Dedifferentiated amniotic fluid mesenchymal stem cell (primary cell): ENCODE measurements at regions not wholly inside any gene's neighbourhood (a gene's known extent, or its start where the extent isn't known, plus 50 kb on each side); places are given as distances from the start of the nearest gene placed in this dataset.

Experiments used
- DNase-seq: peaks from one replicate; pipeline ENCODE4 v3.0.0-alpha.2; 2016; ENCODE audit errors: extremely low spot score

DNA sequence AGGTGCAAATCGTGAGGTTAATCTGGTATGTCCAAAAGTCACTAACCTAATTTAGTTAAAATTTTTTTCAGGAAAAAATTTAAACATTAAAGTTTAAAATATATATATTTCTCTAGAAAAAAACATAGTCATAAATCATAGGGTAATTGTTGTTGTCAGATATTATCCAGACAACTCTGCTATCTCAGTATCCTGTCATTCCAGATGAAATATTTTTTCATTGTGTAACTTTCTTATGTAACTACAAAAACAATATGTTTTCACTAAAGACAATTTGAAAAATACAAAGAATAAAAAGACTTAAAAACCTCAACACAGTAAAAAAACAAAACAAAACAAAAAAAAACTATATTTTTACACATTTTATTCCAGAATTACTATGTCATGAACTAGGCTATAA, 57.6 kb downstream of the TENT5A start:
- no peak for DNase-seq

DNA sequence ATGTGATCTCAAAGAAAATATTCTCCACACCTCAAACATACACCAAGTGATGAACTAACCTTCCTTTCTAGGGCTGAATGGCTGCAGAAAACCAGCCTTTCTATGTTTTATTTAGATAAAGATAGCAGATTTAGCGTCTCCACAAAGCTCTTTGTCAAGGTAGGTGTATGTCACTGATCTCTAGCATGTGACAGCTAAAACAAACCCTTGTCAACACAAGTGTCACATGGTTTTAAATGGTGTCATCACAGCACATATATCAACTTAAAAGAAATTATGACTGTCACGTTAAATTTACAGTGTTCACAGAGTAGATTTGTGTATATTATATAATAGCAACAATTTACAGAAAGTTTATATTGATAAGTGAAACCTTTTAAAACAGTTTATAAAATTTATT, 58.3 kb downstream of the TENT5A start:
- no peak for DNase-seq

DNA sequence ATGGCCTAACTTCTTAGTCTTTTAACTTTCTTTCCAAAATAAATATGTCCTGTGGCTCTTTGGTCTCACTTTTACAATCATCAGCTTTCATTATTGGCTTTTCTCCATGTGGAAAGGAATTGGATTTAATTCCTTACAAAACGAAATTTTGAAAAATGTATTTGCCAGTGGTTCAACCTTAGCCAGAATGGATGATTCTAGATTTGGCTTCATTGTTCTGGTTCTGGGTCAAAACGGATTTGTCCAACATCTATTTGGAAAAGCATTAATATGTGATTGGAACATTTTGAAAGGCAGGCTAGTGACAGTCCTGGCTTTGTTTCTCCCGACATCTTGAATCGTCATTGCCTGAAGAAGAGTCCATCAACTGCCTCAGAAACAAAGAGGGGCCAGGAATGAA, 59.2 kb downstream of the TENT5A start:
- DNase-seq, result no peak

DNA sequence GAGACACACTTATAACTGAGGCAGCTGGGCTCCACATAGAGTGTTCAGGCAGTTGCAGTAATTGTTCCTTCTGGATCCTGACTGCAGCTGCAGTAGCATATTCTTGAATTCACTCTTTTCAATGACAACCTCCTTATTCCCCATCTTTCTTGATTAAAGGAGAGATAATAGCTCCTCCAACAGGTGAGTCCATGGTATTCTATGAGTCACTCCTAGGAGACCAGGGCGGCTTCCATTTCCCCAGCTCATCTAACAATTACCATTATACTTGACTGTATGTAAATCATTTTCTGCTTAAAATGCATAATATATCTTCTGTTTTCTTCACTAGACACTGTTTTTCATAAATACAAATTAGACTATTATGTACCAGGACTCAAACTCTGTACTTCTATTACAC, 62.4 kb downstream of the TENT5A start:
- DNase-seq, result no peak

DNA sequence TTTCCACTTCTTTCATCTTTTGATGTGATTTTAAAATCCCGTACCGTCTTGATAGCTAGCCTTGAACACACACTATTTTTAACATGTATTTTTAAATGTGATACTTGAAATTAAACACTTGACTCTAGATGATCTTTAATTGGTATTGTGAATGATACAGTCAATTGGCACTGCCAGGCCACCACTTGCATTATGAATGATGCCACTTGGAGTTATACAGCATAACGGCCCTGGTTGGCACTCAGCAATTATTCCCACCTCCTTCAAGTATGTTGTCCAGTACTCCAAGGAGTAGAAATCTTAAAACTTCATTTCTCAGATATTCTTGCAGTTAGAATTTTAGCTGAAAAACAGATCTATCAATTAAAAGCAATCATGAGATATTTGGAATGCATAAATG, 62.9 kb downstream of the TENT5A start:
- DNase-seq, result no peak

DNA sequence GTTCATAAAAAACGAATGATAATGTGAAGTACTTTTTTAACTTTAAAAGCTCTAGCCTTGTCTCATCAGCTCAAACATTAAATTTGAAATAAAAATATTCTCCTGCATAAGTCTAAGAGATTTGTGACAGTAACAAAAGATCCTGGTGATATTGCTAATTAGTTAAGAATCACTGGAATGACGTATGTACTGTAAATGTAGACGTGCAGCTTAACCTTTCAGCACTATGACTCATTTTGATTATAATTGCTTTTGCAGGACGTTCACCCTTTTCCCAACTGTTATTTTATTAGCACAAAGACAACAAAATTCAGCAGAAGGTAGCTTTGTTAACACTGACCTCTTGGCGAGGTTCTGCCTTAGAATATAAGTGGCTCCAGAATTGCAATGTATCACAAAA, 68.6 kb downstream of the TENT5A start:
- DNase-seq, result no peak

DNA sequence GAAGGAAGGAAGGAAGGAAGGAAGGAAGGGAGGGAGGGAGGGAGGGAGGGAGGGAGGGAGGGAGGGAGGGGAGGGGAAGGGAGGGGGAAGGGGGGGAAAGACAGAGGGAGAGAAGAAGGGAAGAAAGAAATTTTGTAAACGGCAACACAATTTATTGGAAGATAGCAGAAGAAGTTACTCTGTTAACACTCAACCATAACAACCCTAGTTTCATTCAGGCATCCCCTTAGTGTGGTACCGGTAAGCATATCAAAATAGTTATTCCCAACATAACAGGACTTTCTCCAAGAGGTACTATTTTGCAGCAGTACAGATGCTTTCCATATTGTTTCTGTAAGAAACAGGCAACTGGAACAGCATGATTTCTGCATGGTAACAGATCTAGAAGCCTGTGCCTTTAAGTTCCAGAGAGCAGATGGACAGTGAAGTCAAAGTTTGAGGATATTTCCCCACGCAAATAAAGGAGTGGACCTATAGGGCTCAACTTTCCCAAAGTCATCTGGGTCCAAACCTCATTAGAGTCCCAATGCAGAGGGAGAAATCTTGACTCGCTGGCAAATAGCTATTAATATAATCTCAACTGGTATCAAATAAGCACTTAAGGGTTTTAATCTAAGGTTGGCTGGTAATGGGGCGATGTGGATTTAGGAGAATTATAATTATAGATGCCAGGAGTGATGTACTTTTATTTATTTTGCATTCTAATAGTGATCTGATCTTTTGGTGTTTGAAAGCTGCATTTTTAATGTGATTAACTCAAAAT, 69.4 kb downstream of the TENT5A start:
- no peak for DNase-seq

DNA sequence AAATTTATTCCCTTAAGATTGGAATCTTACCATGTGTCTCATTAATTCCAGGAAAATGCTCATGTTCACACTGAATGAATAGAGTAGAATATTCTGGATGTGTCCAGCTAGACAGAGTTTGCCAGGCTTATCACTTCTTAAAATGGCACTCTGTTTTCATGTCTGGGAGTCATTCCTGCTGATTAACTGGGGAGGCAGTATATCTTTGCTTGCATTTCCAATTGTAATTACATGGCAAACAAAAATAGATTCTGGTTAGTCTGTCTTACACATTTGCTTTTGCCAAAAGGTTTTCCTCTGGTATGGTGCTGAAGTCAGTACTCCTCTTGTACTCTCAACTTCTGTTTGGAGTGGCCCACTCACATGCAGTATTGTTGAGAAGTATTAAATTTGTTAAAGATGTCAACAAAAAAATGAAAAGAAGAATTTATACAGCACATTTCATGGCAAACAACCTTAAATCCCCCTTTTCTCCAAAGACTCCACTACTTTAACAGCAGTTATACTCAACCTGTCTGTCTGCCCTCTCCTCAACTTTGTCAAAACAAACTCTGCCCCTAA, 70.2 kb downstream of the TENT5A start:
- no peak for DNase-seq

DNA sequence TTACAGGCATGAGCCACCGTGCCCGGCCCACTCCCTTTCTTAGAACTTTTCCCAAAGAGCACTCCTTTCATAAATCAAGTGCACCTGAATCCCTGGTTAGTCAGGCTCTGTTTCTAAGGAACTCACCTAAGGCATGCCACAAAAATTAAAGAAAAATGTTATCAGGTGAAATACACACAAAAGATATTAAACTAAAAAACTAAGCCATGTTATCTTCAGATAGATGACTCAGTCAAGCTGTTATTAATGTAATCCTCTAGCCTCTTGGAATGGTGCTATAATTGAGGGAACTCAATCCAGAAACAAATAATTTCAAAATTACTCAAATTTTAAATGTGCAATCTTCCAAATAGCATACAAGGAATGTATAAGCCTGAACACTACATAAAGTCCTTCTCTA, 83.0 kb downstream of the TENT5A start:
- no peak for DNase-seq

DNA sequence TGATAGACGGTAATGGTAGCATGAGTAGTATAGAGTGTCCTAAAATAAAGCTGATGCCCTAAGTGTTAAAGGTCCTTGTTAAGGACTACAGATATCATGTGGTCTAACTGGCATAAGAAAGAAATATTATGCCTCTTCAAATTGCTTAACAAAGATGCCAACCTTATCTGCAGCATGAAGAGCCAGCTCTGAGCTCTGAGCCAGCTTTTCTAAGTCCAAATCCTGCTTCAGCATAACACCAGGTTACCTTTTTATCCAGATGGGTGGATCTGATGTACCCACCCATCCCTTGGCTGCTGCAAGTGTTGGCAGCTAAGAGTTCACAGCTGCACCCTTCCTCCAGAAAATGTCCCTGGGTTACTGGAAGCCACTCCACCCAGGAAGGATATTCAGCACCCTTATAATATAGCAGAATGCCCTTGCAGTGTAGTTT, 83.8 kb downstream of the TENT5A start:
- no peak for DNase-seq

DNA sequence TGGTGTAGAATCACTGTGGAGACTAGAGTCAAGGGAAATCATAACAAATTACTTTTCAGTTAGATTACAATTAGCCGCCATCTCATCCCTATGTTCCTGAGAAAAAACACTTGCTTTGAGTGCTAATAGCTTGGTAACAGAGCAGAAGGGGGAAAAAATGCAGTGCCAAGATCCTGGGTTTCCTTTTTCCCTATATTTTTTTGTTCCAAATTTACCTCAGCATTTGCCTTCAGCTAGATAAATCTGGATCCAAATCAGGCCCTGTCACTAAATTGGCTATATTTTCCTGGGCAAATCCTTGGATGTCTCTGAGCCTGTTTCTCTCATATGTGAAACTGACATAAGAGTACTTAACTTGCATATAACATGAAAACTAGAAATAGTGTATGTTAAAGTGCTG, 86.0 kb downstream of the TENT5A start:
- DNase-seq, result no peak

DNA sequence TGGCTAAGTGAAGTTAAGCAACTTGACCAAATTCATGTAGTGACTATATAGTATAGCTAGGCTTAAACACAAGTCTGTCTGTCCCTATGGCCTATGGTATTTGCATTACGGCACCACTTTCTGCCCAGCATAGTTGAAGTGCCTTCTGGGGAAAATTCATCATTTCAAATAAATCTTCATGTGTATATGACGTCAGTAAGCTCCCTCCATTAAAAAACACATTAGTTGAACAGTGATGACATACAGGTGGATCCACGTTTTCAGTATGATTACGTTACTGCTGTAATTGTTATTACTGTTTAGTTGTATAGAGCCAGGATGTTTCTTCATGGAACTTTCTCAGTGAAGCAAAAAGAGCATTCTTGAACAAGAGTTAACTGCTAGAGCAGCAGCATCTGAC, 96.2 kb downstream of the TENT5A start:
- DNase-seq, result no peak

DNA sequence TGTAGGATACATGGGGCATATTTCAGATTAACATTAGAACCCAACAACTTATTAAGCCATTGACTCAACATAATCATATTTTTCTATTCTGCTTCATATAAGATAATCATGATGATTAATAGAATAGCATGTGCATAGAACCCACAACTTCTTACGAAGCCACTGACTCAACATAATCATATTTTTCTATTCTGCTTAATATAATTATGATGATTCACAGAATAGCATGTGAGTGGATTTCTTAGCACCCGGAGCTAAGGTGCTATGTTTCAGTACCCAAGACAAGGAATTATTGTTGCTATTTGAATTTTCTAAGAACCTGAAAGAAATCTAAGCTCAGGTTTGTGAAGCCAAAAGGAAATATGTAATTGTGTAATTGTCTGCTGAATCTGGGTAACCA, 96.8 kb downstream of the TENT5A start:
- DNase-seq, result no peak

DNA sequence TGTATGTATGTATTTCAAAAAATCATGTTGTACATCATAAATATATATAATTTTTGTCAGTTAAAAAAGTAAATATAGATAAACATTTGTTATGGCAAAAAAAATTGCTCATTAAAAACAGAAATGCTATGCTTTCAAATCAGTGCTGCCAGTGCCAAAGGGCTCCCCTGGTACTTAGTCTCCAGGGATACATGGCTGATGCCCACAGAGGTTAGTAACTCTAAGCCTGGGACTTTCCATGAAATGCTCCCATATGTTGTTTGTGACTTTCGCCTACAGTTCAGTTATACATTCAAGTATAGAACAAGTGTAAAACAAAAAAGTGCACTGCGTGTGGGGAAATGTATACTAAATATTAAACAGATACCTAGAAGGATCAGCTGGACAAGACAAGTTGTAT, 104.0 kb downstream of the TENT5A start:
- DNase-seq, result no peak

DNA sequence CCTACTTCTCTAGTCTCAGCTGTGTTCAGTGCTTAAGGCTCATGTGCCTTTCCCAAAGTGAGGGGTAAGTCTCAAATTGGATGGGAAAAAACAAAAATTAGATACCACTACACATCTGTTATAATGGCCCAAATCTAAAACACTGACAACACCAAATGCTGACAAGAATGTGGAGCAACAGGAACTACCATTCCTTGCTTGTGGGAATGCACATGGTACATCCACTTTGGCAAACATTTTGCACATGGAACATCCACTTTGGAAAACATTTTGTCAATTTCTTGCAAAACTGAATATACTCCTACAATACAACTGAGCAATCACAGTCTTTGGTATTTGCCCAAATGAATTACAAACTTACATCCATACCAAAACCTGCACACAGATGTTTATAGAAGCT, 109.3 kb downstream of the TENT5A start:
- no peak for DNase-seq

DNA sequence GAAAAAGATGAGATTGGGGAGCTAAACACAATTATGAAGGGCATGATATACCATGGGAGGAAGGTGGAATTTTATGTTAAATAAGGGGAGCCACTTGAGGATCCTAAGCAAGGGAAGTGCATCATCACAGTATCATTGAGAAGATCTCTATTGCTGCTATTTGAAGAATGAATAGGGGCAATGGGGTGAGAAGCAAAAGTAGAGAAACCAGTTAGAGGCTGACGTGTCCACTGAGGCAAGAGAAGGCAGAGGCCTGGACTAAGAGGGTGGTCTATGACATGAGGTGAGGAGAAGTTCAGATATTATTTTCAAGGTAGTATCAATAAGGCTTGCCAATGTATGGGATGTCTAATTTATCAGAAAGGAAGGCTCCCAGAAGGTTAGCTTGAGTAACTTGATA, 111.6 kb downstream of the TENT5A start:
- DNase-seq, result no peak

DNA sequence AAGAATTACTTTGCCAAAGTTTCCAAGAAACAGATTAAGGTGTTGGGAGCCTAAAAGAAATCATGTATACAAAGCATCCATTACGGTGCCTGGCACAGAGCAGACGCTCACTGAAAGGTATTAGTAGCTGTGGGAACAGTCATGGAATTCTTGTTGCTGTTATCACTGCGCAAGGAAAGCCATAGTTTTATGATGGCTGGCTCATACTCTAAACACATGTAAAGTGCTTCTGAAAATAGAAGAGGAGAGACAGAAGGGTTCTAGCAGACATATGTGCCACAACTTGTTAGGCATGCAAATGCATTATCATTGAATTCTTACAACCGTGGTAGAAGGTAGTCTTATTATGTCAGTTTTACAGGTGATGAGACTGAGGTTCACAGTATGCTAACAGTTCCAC, 112.4 kb downstream of the TENT5A start:
- DNase-seq, result no peak

DNA sequence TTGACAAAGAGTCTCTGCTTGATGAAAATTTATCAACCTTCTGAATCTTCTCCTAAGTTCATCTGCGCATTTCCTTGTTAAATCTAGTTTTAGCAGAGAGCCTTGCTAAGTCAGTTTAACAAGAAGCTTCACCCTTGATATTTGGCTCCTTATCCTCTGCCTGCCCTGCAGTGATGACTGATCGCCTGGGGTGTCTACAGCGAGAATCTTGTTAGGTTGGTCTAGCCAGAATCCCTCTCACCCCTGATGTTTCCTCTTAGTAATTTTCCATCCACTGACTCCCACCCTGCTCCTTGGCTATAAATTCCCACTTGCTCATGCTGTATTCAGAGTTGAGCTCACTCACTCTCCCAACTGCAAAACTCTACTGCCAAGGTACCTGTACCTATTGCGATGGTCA, 114.1 kb downstream of the TENT5A start:
- DNase-seq, result no peak

DNA sequence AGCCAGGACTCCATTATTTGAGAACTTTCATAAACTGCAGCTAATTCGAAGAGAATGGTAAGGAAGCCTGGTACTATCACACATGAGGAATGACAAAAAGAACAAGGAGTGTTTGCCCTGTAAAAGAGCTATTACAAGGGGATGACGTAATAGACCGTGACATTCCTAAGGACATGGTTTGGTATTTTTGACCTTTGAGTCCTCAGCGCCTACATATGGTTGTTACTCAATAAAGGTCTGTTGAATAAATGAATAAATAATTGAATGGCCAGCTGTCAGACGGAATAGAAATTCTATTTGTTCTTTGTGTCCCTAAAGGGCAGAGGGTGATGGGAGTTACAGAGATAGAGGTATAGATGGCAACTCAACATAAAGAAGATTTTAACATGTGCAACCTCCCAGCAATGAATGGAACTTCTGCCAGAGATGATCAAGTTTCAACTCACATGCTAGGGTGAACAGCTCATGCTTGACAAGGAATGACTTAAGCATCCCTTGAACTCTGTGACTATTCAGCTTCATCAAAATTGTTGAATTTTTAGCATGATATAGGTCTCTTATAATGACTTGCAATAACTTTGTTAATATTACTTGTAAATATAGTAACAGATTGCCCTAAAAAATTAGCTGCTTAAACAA, 115.4 kb downstream of the TENT5A start:
- no peak for DNase-seq

DNA sequence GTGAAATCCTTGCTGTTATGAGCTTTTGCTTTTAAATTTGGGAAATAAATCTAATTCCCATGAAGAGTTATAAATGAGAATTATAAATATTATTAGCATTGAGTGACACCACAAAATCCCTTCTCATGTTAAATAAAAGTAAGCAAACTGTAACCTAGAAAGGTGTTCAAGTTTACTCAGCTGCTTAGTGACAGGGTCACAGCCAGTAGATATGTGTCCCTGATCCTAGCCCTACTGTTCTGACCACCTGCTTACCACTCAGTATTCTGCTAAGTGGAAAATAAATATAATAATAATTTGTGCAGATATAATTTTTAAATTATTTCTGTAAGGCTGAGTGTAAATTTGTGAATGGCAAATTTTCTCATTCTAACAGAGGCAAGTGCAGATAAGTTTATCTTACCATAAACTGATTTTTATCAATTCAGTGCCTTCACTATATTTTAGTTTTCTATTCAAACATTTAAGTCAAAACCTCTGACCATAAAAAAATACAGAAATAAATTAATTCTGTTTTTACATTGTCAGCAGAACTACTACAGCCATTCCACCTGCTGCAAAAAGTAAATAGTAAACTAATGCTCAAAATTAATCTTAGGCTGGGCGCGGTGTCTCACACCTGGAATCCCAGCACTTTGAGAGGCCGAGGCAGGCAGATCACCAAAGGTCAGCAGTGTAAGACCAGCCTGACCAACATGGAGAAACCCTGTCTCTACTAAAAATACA, 118.2 kb downstream of the TENT5A start:
- no peak for DNase-seq

DNA sequence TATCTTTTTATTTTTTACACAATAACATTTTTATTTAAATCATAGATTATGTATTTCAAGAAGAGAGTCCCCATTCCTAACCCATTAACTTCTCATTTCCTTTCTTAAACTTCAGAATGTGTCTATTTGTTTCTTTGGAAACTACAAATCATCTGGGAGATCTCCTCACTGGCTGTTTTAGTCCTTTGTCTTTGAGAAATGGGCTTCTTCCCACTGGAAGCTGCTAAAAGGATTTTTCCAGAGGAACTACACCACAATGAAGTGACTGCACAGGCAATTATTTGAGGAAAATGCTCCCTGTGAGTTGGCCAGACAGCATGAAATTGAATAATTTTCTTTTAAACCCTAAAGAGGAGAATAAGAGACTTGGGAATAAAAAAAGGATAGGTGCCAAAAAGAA, 119.1 kb downstream of the TENT5A start:
- DNase-seq, result no peak

DNA sequence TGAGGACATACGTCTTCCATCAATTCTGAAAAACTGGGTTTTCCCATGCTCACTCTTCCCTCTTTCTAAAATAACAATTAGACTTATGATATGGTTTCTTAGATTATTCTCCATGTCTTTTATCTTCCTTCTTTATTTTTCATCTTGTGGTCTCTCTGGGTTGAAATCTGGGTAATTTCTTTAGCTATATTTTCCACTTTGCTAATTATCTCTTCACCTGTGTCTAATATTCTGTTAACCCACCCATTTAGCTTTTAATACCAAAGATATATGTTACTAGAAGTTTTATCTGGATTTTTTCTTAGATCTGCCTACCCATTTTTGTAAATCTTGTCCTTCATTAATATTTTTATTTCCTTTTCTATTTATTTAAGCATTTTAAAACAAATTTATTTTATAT, 121.8 kb downstream of the TENT5A start:
- no peak for DNase-seq

DNA sequence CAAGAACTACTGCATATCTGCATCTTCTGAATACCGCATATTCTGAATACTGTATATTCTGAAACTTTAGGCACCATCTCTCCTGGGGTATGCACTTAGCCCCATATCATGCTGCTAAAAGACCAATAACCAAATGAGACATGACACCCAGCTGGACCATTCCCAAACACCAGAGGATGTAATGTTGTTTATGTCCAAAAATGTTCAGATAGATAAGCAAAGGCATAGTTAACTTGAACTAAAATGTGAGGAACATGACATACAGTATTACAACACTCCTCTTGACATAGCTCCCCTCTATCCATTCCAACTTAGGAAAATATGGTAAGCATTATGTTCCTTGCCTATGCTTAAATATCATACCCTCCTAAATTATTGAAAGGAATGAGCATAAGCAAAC, 127.3 kb downstream of the TENT5A start:
- no peak for DNase-seq
